Sigmoid colon (tissue), 6 donors: ENCODE measurements at regions not wholly inside any gene's neighbourhood (a gene's known extent, or its start where the extent isn't known, plus 50 kb on each side); places are given as distances from the start of the nearest gene placed in this dataset.
A peak's percentile ranks its signal among the peaks of the same experiment; 100 is the strongest.

Source experiments
- DNase-seq: peaks from one replicate; pipeline ENCODE4 v3.0.0-alpha.2; 2019
- H3K27ac ChIP-seq, 4 donors: fragments of 200-600 bp; sonication (generic); one replicate each; pipeline ENCODE4 v1.5.1; 2016 to 2019; ENCODE audit warnings: mild to moderate bottlenecking in 1 of 4
- H3K27me3 ChIP-seq, 3 donors: fragments of 200-600 bp; sonication (generic); one replicate each; pipeline ENCODE4 v1.5.1; 2019; ENCODE audit warnings: mild to moderate bottlenecking in 1 of 3
- H3K36me3 ChIP-seq, 4 donors: fragments of 200-600 bp; sonication (generic); one replicate each; pipeline ENCODE4 v1.5.1; 2016 to 2019
- H3K4me1 ChIP-seq, 4 donors: fragments of 200-600 bp; sonication (generic); one replicate each; pipeline ENCODE4 v1.5.1; 2017 to 2019
- H3K4me3 ChIP-seq, 4 donors: fragments of 200-600 bp; sonication (generic); one replicate each; pipeline ENCODE4 v1.5.1; 2017 to 2019; ENCODE audit warnings: mild to moderate bottlenecking in 2 of 4, moderate library complexity in 1 of 4
- H3K9me3 ChIP-seq, 4 donors: fragments of 200-600 bp in 3 of 4; sonication (generic) in 3 of 4; one replicate each; pipeline versions ENCODE4 v1.5.1 to v1.6.1; 2013 to 2019
- CTCF ChIP-seq, 4 experiments: fragments of 450-650 bp in 3 of 4; fragments of 200-600 bp in 1 of 4; IDR thresholded peaks; one replicate each; pipeline ENCODE4 v1.5.1; 2016 to 2019; ENCODE audit warnings: antibody characterized with exemption in 4 of 4, mild to moderate bottlenecking in 3 of 4, moderate library complexity in 2 of 4
- EP300 ChIP-seq, 4 donors: sonication (generic); formaldehyde crosslinking; IDR thresholded peaks; one replicate each; pipeline ENCODE4 v1.6.1; 2017; ENCODE audit warnings: antibody characterized with exemption in 4 of 4
- POLR2A ChIP-seq, 2 donors: fragments of 450-650 bp; IDR thresholded peaks; one replicate each; pipeline ENCODE4 v1.6.1; 2016; ENCODE audit warnings: antibody characterized with exemption in 2 of 2, mild to moderate bottlenecking in 2 of 2, moderate library complexity in 2 of 2
- POLR2AphosphoS5 ChIP-seq, 4 donors: sonication (generic); formaldehyde crosslinking; IDR thresholded peaks; one replicate each; pipeline ENCODE4 v1.6.1; 2017; ENCODE audit warnings: antibody characterized with exemption in 4 of 4
- WGBS, 2 donors: extraction: QIAGEN DNeasy Blood & Tissue Kit; methylation state at CpG; one replicate each; pipeline ENCODE4 v1.1.7; 2013; 5-methylcytosine and 5-hydroxymethylcytosine counted together
- intact Hi-C: fragments of 100-400 bp; cut with DNase I; formaldehyde crosslinking; loops from one replicate; pipeline ENCODE4 v1.15.1; 2023
- donor health status: healthy with polysubstance abuse.
- donor health status: healthy.

- intact Hi-C loops: no loop called here
- TF ChIP-seq POLR2A (IDR thresholded peaks at IDR 0.05): no peak
- TF ChIP-seq CTCF (IDR thresholded peaks at IDR 0.05): no peak
- no peak for TF ChIP-seq EP300 (IDR thresholded peaks at IDR 0.05)
- 87% methylated on average over 3 of the region's 3 CpGs for whole genome bisulfite sequencing, 2 donors
- Histone ChIP-seq H3K27ac (no peak overlapping the region), H3K4me1 (no peaks in the 10 kb centered on the region), H3K27me3 (no peaks in the 10 kb centered on the region), H3K9me3 (no peaks in the 10 kb centered on the region), H3K36me3 (no peaks in the 10 kb centered on the region), H3K4me3 (no peak overlapping the region)
- no peak for DNase-seq
Measured at GRCh38 chr6:163929538-163929937, 515.0 kb downstream of the QKI start.

GRCh38 chr6:163926642-163927041, 512.1 kb downstream of the QKI start:
- H3K36me3 ChIP-seq: no peaks in the 10 kb centered on the region
- WGBS, 2 donors: 82 to 85% methylated on average over 7 of the region's 7 CpGs
- TF ChIP-seq POLR2AphosphoS5 (IDR thresholded peaks at IDR 0.05) (no peak), POLR2A (IDR thresholded peaks at IDR 0.05) (no peak), EP300 (IDR thresholded peaks at IDR 0.05) (no peak), CTCF (IDR thresholded peaks at IDR 0.05) (no peak)
- H3K27me3 ChIP-seq: no peaks in the 10 kb centered on the region
- intact Hi-C loops: no loop called here
- DNase-seq: peak; percentile 68
- H3K4me3 ChIP-seq: no peak overlapping the region
- no peaks in the 10 kb centered on the region for H3K9me3 ChIP-seq
- H3K4me1 ChIP-seq: no peaks in the 10 kb centered on the region
- H3K27ac ChIP-seq: peak overlapping the region in 1 of 4 donors; percentile 37

- no peak for DNase-seq
- Histone ChIP-seq H3K27me3 (no peaks in the 10 kb centered on the region), H3K9me3 (no peaks in the 10 kb centered on the region), H3K27ac (no peak overlapping the region), H3K36me3 (no peaks in the 10 kb centered on the region), H3K4me1 (no peaks in the 10 kb centered on the region), H3K4me3 (no peak overlapping the region)
- 72 to 87% methylated on average over 5 of the region's 5 CpGs for WGBS, 2 donors
- TF ChIP-seq POLR2AphosphoS5 (IDR thresholded peaks at IDR 0.05) (no peak), EP300 (IDR thresholded peaks at IDR 0.05) (no peak), CTCF (IDR thresholded peaks at IDR 0.05) (no peak), POLR2A (IDR thresholded peaks at IDR 0.05) (no peak)
- intact Hi-C loops: no loop called here
Measured at GRCh38 chr6:163925839-163926238, 511.3 kb downstream of the QKI start.

GRCh38 chr6:163923658-163924411, 509.3 kb downstream of the QKI start:
- Histone ChIP-seq H3K27me3 (no peaks in the 10 kb centered on the region), H3K4me1 (no peaks in the 10 kb centered on the region), H3K36me3 (no peaks in the 10 kb centered on the region), H3K27ac (no peak overlapping the region), H3K9me3 (no peaks in the 10 kb centered on the region), H3K4me3 (no peak overlapping the region)
- WGBS, 2 donors: 89% methylated on average over 15 of the region's 15 CpGs
- no peak for TF ChIP-seq POLR2AphosphoS5 (IDR thresholded peaks at IDR 0.05)
- no peak for TF ChIP-seq CTCF (IDR thresholded peaks at IDR 0.05)
- TF ChIP-seq EP300 (IDR thresholded peaks at IDR 0.05): no peak
- no peak for TF ChIP-seq POLR2A (IDR thresholded peaks at IDR 0.05)
- no peak for DNase-seq
- intact Hi-C loops: no loop called here

- TF ChIP-seq POLR2AphosphoS5 (IDR thresholded peaks at IDR 0.05) (no peak), POLR2A (IDR thresholded peaks at IDR 0.05) (no peak), EP300 (IDR thresholded peaks at IDR 0.05) (no peak), CTCF (IDR thresholded peaks at IDR 0.05) (no peak)
- H3K27me3 ChIP-seq: no peaks in the 10 kb centered on the region
- DNase-seq: no peak
- H3K27ac ChIP-seq: no peak overlapping the region
- intact Hi-C loops: no loop called here
- H3K36me3 ChIP-seq: no peaks in the 10 kb centered on the region
- H3K4me3 ChIP-seq: no peak overlapping the region
- no peaks in the 10 kb centered on the region for H3K4me1 ChIP-seq
- H3K9me3 ChIP-seq: no peaks in the 10 kb centered on the region
- 92 to 93% methylated on average over 4 of the region's 4 CpGs for WGBS, 2 donors
Measured at GRCh38 chr6:163922562-163922961, 508.0 kb downstream of the QKI start.
